ENCODE measurements at regions not wholly inside any gene's neighbourhood (a gene's known extent, or its start where the extent isn't known, plus 50 kb on each side); places are given as distances from the start of the nearest gene placed in this dataset.

DNA sequence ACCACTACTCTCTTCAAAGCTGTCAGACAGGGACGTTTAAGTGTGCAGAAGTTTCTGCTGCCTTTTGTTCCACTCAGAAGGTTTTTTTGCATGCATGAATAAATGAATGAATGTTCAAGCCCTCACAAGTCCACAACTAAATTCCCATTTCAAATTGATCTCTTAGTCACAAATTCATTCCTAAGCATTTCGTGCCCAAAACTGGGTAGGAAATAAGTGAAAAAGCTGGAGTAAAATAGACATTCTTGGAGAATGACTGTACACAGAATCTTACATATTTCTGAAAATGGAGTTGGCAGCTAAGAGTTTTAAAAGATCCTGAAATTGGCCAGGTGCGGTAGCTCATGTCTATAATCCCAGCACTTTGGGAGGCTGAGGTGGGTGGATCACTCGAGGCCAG is 117.6 kb downstream of the PERP start:
- Histone ChIP-seq H3K4me3 (ENCODE audit: low read length) (no peak overlapping the region), H3K9me3 (ENCODE audit: control insufficient read depth in 2 of 3, low read length in 3 of 3) (no peaks in the 10 kb centered on the region), H3K4me1 (ENCODE audit: control insufficient read depth in 2 of 2, insufficient read depth in 2 of 2, low read length in 2 of 2) (no peaks in the 10 kb centered on the region), H3K27ac (ENCODE audit: low read depth, low read length) (no peak overlapping the region), H3K36me3 (ENCODE audit: control insufficient read depth in 2 of 3, insufficient read depth in 3 of 3, low read length in 3 of 3) (no peaks in the 10 kb centered on the region), H3K27me3 (ENCODE audit: control insufficient read depth in 2 of 2, insufficient read depth in 2 of 2, low read length in 2 of 2) (no peaks in the 10 kb centered on the region)
- H3K4me1 Mint-ChIP-seq: no peaks in the 10 kb centered on the region
- peaks cover 0 to 3% (median 0%) of the 10 kb centered on the region in 5 donors for H3K36me3 Mint-ChIP-seq
- ChIA-PET CTCF (no interaction called here), POLR2A (interaction anchor here (1.1 kb wide), 1 partner anchor 290 kb away, joined by 3 read pairs; no protein-coding TSS in a partner anchor)
- DNase-seq: no peak
- peaks cover 0 to 5% (median 0%) of the 10 kb centered on the region in 11 donors for H3K9me3 Mint-ChIP-seq
- peaks cover 6 to 57% (median 27%) of the 10 kb centered on the region in 5 donors for H3K27me3 Mint-ChIP-seq
- no peak overlapping the region for H3K27ac Mint-ChIP-seq
- no peak overlapping the region for H3K4me3 Mint-ChIP-seq
- ATAC-seq: no peak
- intact Hi-C loops (cut with micrococcal nuclease): no loop called here

DNA sequence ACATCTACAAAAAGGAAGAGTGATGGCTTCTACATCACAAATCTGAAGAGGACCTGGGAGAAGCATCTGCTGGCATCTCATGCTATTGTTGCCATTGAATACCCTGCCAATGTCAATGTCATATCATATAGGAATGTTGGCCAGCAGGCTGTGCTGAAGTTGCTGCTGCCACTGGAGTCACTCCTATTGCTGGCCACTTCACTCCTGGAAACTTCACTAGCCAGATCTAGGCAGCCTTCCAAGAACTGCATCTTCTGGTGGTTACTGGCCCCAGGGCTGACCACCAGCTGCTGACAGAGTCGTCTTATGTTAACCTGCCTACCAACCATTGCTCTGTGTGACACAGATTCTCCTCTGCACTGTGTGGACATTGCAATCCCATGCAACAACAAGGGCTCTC is 111.8 kb downstream of the PERP start:
- Histone ChIP-seq H3K4me3 (ENCODE audit: low read length) (no peak overlapping the region), H3K27ac (ENCODE audit: low read depth, low read length) (no peak overlapping the region), H3K4me1 (ENCODE audit: control insufficient read depth in 2 of 2, insufficient read depth in 2 of 2, low read length in 2 of 2) (no peaks in the 10 kb centered on the region), H3K36me3 (ENCODE audit: control insufficient read depth in 2 of 3, insufficient read depth in 3 of 3, low read length in 3 of 3) (no peaks in the 10 kb centered on the region), H3K27me3 (ENCODE audit: control insufficient read depth in 2 of 2, insufficient read depth in 2 of 2, low read length in 2 of 2) (no peaks in the 10 kb centered on the region), H3K9me3 (ENCODE audit: control insufficient read depth in 2 of 3, low read length in 3 of 3) (no peaks in the 10 kb centered on the region)
- H3K27me3 Mint-ChIP-seq: peaks cover 0 to 40% (median 12%) of the 10 kb centered on the region in 5 donors
- H3K9me3 Mint-ChIP-seq: peaks cover 0 to 16% (median 5%) of the 10 kb centered on the region in 11 donors
- no peak overlapping the region for H3K4me3 Mint-ChIP-seq
- H3K36me3 Mint-ChIP-seq: peaks cover 0 to 5% (median 0%) of the 10 kb centered on the region in 5 donors
- DNase-seq (no peak), ATAC-seq (no peak)
- ChIA-PET POLR2A (no interaction called here), CTCF (no interaction called here)
- H3K27ac Mint-ChIP-seq: no peak overlapping the region
- no peaks in the 10 kb centered on the region for H3K4me1 Mint-ChIP-seq
- intact Hi-C loops (cut with micrococcal nuclease): no loop called here

DNA sequence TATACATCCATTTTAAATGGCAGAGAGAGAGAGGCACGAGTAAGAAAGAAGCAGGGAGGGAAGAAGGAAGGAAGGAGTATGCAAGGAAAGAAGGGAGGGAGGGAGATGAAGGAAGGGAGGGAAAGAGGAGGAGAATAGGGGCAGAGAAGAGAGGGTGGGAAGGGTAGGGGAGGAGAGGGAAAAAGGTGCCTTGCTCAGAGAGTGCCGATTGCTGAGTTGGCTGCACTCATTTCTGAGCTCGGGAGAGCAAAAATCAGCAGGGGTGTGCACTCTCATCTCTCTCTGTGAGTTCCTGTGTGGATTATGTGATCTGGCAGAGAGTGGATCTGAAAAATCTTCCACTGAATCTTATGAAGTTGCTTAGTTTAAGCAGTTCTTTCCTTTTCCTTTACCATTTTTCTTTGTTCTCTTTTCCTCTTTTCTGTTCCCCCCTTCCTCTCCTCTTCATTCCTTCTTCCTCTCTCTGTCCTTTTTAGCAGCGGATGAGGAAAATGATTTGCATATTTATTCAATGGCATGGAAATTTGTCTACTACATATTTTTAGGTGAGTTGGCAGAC is 108.7 kb downstream of the PERP start:
- no peak for ATAC-seq
- H3K4me3 Mint-ChIP-seq: no peak overlapping the region
- CTCF ChIA-PET: interaction anchor here (2.9 kb wide), 1 partner anchor 110 kb away, joined by 13 read pairs; no protein-coding TSS in a partner anchor

DNA sequence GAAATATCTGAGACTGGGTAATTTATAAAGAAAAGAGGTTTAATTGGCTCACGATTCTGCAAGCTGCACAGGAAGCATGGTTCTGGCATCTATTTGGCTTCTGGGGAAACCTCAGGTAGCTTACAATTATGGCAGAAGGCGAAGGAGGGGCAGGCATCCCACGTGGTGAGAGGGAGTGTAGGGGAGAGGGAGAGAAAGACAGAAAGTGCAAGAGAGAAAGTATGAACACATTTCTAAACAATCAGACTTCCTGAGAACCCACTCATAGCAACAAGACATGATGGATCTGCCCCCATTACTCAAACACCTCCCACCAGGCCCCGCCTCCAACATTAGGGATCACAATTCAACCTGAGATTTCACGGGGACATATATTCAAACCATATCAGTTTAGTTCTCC is 107.4 kb downstream of the PERP start:
- intact Hi-C loops (cut with micrococcal nuclease): loop anchor here (5.0 to 10.0 kb wide), 7 partner anchors 287 to 772 kb away; partner anchors contain the start of genes CCDC28A (in 1 of the 2) and HEBP2 (in 1 of the 2)

More for the DNA sequence above, 108.7 kb downstream of the PERP start:
- intact Hi-C loops (cut with micrococcal nuclease): no loop called here
- Mint-ChIP-seq H3K27ac (no peak overlapping the region), H3K9me3 (peaks cover 0 to 16% (median 5%) of the 10 kb centered on the region in 11 donors), H3K36me3 (peaks cover 0 to 5% (median 0%) of the 10 kb centered on the region in 5 donors), H3K4me1 (peaks cover 0 to 3% (median 0%) of the 10 kb centered on the region in 7 donors), H3K27me3 (peaks cover 0 to 29% (median 5%) of the 10 kb centered on the region in 5 donors)
- Histone ChIP-seq H3K4me1 (ENCODE audit: control insufficient read depth in 2 of 2, insufficient read depth in 2 of 2, low read length in 2 of 2) (no peaks in the 10 kb centered on the region), H3K4me3 (ENCODE audit: low read length) (no peak overlapping the region), H3K9me3 (ENCODE audit: control insufficient read depth in 2 of 3, low read length in 3 of 3) (no peaks in the 10 kb centered on the region), H3K36me3 (ENCODE audit: control insufficient read depth in 2 of 3, insufficient read depth in 3 of 3, low read length in 3 of 3) (no peaks in the 10 kb centered on the region), H3K27me3 (ENCODE audit: control insufficient read depth in 2 of 2, insufficient read depth in 2 of 2, low read length in 2 of 2) (no peaks in the 10 kb centered on the region), H3K27ac (ENCODE audit: low read depth, low read length) (no peak overlapping the region)
- DNase-seq: no peak
- POLR2A ChIA-PET: no interaction called here

DNA sequence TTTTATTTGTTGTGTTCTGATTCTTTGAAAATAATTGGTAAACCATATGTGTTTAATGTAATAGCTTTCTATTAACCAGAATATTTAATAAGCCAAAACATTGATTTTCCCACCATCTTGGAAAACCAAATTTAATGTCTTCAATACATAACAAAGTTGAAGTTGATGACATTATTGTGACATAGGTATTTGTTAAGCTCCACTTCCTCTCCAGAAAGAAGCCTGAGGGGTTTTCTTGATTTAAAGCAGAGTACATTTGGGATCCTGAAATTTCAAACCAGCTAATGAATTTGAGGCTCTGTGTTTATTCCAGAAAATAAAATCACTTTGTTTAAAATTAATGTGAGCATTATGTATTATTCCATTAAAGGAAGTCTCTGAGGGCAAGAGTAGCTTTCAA is 106.3 kb downstream of the PERP start:
- intact Hi-C loops (cut with micrococcal nuclease): loop anchor here (1.0 to 10.0 kb wide), 9 partner anchors 108 to 771 kb away; partner anchors contain the start of genes CCDC28A (in 1 of the 2) and HEBP2 (in 1 of the 2)

More for the DNA sequence above, 107.4 kb downstream of the PERP start:
- Mint-ChIP-seq H3K36me3 (peaks cover 0 to 5% (median 0%) of the 10 kb centered on the region in 5 donors), H3K27me3 (peaks cover 0 to 18% (median 5%) of the 10 kb centered on the region in 5 donors), H3K4me1 (peaks cover 0 to 6% (median 0%) of the 10 kb centered on the region in 7 donors), H3K27ac (no peak overlapping the region), H3K9me3 (peaks cover 0 to 16% (median 5%) of the 10 kb centered on the region in 11 donors), H3K4me3 (no peak overlapping the region)
- no peaks in the 10 kb centered on the region for H3K9me3 ChIP-seq (ENCODE audit: control insufficient read depth in 2 of 3, low read length in 3 of 3)
- no peaks in the 10 kb centered on the region for H3K27me3 ChIP-seq (ENCODE audit: control insufficient read depth in 2 of 2, insufficient read depth in 2 of 2, low read length in 2 of 2)
- no peaks in the 10 kb centered on the region for H3K36me3 ChIP-seq (ENCODE audit: control insufficient read depth in 2 of 3, insufficient read depth in 3 of 3, low read length in 3 of 3)
- no peak overlapping the region for H3K4me3 ChIP-seq (ENCODE audit: low read length)
- CTCF ChIA-PET: interaction anchor here (2.4 to 7.6 kb wide), 2 partner anchors 106 to 109 kb away, joined by 16 to 58 read pairs; partner anchors contain the start of gene PERP
- no peaks in the 10 kb centered on the region for H3K4me1 ChIP-seq (ENCODE audit: control insufficient read depth in 2 of 2, insufficient read depth in 2 of 2, low read length in 2 of 2)
- POLR2A ChIA-PET: no interaction called here
- no peak for DNase-seq
- no peak for ATAC-seq
- H3K27ac ChIP-seq (ENCODE audit: low read depth, low read length): no peak overlapping the region

DNA sequence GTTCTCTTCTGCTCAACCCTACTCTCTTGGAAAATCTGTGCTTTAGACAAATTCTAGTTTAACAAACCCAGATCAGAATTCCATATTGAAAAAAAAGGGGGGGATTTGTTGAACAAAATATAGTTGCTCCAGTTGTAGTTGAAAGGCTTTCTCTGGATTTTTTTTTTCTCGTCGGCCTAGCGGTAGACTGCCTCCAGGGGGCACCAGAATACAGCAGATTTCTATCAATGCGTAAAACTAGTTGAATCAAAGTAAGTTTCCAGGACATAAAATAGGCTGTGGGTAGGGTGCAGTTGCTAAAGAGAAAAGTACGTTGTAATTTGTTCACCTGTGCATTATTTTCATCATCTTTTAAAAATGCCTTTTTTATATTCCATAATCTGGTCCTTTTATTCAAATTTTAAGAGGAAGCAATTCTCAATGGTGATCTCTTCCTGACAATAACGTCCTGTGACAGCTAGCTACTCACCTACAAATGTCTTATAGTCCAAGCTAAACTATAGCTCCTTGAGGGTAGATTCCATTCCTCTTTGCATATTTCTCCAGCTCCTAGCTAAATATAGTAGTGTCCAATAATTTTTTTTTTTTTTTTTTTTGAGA is 105.4 kb downstream of the PERP start:
- CTCF ChIA-PET: interaction anchor here (0.7 to 7.6 kb wide), 7 partner anchors 41 to 945 kb away, joined by 3 to 58 read pairs (median 4); no protein-coding TSS in a partner anchor
- POLR2A ChIA-PET: no interaction called here
- Histone ChIP-seq H3K27me3 (ENCODE audit: control insufficient read depth in 2 of 2, insufficient read depth in 2 of 2, low read length in 2 of 2) (no peaks in the 10 kb centered on the region), H3K4me1 (ENCODE audit: control insufficient read depth in 2 of 2, insufficient read depth in 2 of 2, low read length in 2 of 2) (no peaks in the 10 kb centered on the region), H3K9me3 (ENCODE audit: control insufficient read depth in 2 of 3, low read length in 3 of 3) (no peaks in the 10 kb centered on the region), H3K27ac (ENCODE audit: low read depth, low read length) (no peak overlapping the region), H3K4me3 (ENCODE audit: low read length) (no peak overlapping the region), H3K36me3 (ENCODE audit: control insufficient read depth in 2 of 3, insufficient read depth in 3 of 3, low read length in 3 of 3) (no peaks in the 10 kb centered on the region)
- Mint-ChIP-seq H3K36me3 (peaks cover 0 to 5% (median 0%) of the 10 kb centered on the region in 5 donors), H3K4me1 (peaks cover 0 to 16% (median 5%) of the 10 kb centered on the region in 7 donors), H3K27me3 (peaks cover 0 to 11% (median 0%) of the 10 kb centered on the region in 5 donors), H3K4me3 (no peak overlapping the region), H3K9me3 (peaks cover 0 to 9% (median 5%) of the 10 kb centered on the region in 11 donors), H3K27ac (peak overlapping the region in 1 of 9 donors; percentile 27)
- DNase-seq: peak in 8 of 9 donors; percentile 37 to 65 (median 56)
- peak; percentile 79 for ATAC-seq
- intact Hi-C loops (cut with micrococcal nuclease): loop anchor here (1.0 to 10.0 kb wide), 9 partner anchors 107 to 770 kb away; partner anchors contain the start of genes CCDC28A (in 1 of the 2) and HEBP2 (in 1 of the 2)

More for the DNA sequence above, 106.3 kb downstream of the PERP start:
- ChIA-PET CTCF (interaction anchor here (0.7 to 7.6 kb wide), 8 partner anchors 89 to 325 kb away, joined by 3 to 58 read pairs (median 4); partner anchors contain the start of gene PERP), POLR2A (no interaction called here)
- H3K9me3 Mint-ChIP-seq: peaks cover 0 to 16% (median 5%) of the 10 kb centered on the region in 11 donors
- no peak for ATAC-seq
- Histone ChIP-seq H3K36me3 (ENCODE audit: control insufficient read depth in 2 of 3, insufficient read depth in 3 of 3, low read length in 3 of 3) (no peaks in the 10 kb centered on the region), H3K4me1 (ENCODE audit: control insufficient read depth in 2 of 2, insufficient read depth in 2 of 2, low read length in 2 of 2) (no peaks in the 10 kb centered on the region), H3K27me3 (ENCODE audit: control insufficient read depth in 2 of 2, insufficient read depth in 2 of 2, low read length in 2 of 2) (no peaks in the 10 kb centered on the region), H3K9me3 (ENCODE audit: control insufficient read depth in 2 of 3, low read length in 3 of 3) (no peaks in the 10 kb centered on the region), H3K27ac (ENCODE audit: low read depth, low read length) (no peak overlapping the region), H3K4me3 (ENCODE audit: low read length) (no peak overlapping the region)
- H3K4me1 Mint-ChIP-seq: peaks cover 0 to 13% (median 5%) of the 10 kb centered on the region in 7 donors
- no peak for DNase-seq
- H3K4me3 Mint-ChIP-seq: no peak overlapping the region
- peaks cover 0 to 5% (median 0%) of the 10 kb centered on the region in 5 donors for H3K36me3 Mint-ChIP-seq
- peaks cover 0 to 11% (median 0%) of the 10 kb centered on the region in 5 donors for H3K27me3 Mint-ChIP-seq
- no peak overlapping the region for H3K27ac Mint-ChIP-seq
